PFSK-1 (cell line): ENCODE measurements at regions not wholly inside any gene's neighbourhood (a gene's known extent, or its start where the extent isn't known, plus 50 kb on each side); places are given as distances from the start of the nearest gene placed in this dataset.

ENCODE experiments used
- FOXP2 ChIP-seq: optimal IDR thresholded peaks from 2 replicates; pipeline ENCODE3; 2011; ENCODE audit warnings: borderline replicate concordance, control low read depth, inconsistent platforms; ENCODE audit not compliant: insufficient read depth; ENCODE audit errors: extremely low read length, extremely low read depth
- POLR2AphosphoS5 ChIP-seq: IDR thresholded peaks from 2 replicates; pipeline ENCODE4 v1.6.1; 2012; ENCODE audit warnings: low read depth, mild to moderate bottlenecking, control low read depth, low read length, moderate library complexity
- REST ChIP-seq, 2 experiments: IDR thresholded peaks; 2 replicates each; pipeline versions ENCODE4 v1.6.1 to v1.8.0; 2011 to 2012; ENCODE audit warnings: low read depth in 2 of 2, low read length in 2 of 2, control low read depth in 1 of 2, inconsistent platforms in 1 of 2, mild to moderate bottlenecking in 1 of 2, moderate library complexity in 1 of 2; ENCODE audit not compliant: insufficient read depth in 1 of 2
- SIN3A ChIP-seq: IDR thresholded peaks from 2 replicates; pipeline ENCODE4 v1.6.1; 2012; ENCODE audit warnings: mild to moderate bottlenecking, low read length, moderate library complexity, borderline replicate concordance; ENCODE audit not compliant: insufficient read depth
- TAF1 ChIP-seq: IDR thresholded peaks from 2 replicates; pipeline ENCODE4 v1.6.1; 2012; ENCODE audit warnings: low read length, control low read depth, borderline replicate concordance; ENCODE audit not compliant: insufficient read depth

GRCh38 chr14:48398675-48399282 lies 723.4 kb upstream of the MDGA2 start:
- TF ChIP-seq TAF1 (no peak), FOXP2 (no peak), SIN3A (no peak), POLR2AphosphoS5 (no peak), REST (IDR thresholded peaks at IDR 0.05; ENCODE audit: insufficient read depth in 1 of 2, low read depth in 2 of 2, low read length in 2 of 2) (no peak)

- TF ChIP-seq REST (IDR thresholded peaks at IDR 0.05; ENCODE audit: insufficient read depth in 1 of 2, low read depth in 2 of 2, low read length in 2 of 2), result no peak
- TF ChIP-seq TAF1, result no peak
- no peak for TF ChIP-seq FOXP2
Observed at GRCh38 chr14:48391661-48392060, 716.3 kb upstream of the MDGA2 start.

GRCh38 chr14:48390346-48390745 lies 714.9 kb upstream of the MDGA2 start:
- TF ChIP-seq POLR2AphosphoS5 (no peak), REST (IDR thresholded peaks at IDR 0.05; ENCODE audit: insufficient read depth in 1 of 2, low read depth in 2 of 2, low read length in 2 of 2) (no peak), SIN3A (no peak), TAF1 (no peak), FOXP2 (no peak)

GRCh38 chr14:48384821-48385220 lies 709.4 kb upstream of the MDGA2 start:
- TF ChIP-seq POLR2AphosphoS5, result no peak
- no peak for TF ChIP-seq REST (IDR thresholded peaks at IDR 0.05; ENCODE audit: insufficient read depth in 1 of 2, low read depth in 2 of 2, low read length in 2 of 2)
- TF ChIP-seq FOXP2, result no peak
- no peak for TF ChIP-seq TAF1
- TF ChIP-seq SIN3A, result no peak

- TF ChIP-seq POLR2AphosphoS5, result no peak
- TF ChIP-seq FOXP2, result no peak
- no peak for TF ChIP-seq SIN3A
- TF ChIP-seq TAF1, result no peak
- no peak for TF ChIP-seq REST (IDR thresholded peaks at IDR 0.05; ENCODE audit: insufficient read depth in 1 of 2, low read depth in 2 of 2, low read length in 2 of 2)
Observed at GRCh38 chr14:48382961-48383360, 707.6 kb upstream of the MDGA2 start.
